HG03520 (cell line): ENCODE measurements at regions not wholly inside any gene's neighbourhood (a gene's known extent, or its start where the extent isn't known, plus 50 kb on each side); places are given as distances from the start of the nearest gene placed in this dataset.

Source experiments
- ATAC-seq: cut with Tn5 transposase; IDR thresholded peaks from one replicate; pipeline ENCODE4 v1.9.1; 2021; ENCODE audit warnings: mild to moderate bottlenecking, moderate library complexity; ENCODE audit not compliant: unreplicated experiment

DNA sequence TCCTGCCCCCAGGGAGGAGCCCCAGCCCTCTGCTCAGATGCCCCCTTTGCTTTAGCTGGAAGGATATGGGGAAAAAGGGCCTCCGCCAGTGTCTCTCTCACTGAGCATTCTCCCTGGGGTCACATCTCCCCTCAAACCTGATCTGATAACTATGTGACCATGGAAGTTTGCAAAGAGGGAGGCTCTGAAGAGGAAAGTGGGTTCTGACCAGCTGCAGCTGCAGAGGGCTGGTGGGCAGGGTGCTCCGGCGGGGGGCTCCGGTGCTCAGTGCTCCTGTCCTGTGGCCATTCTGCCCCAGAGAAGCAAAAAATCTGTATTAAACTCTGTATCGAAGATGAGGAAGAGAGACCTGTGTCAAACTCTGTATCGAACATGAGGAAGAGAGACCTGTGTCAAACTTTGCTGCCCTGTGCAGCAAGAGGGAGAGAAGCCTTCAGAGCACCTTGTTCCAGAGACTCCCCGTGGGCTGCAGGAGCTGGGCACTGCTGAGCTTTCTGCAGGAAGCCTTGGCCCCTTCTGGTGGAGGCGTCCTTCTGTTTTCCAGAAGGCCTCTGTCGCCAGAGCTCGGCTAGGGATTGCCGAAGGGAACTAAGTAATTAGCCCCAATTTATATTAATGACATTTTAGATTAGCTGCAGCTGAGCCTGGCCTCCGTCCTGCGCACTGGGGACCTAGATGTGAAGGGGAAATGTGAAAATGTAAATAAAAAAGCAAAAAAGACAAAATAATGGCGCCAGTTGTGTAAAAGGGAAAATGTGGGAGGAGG, 186.2 kb upstream of the C1orf174 start:
- no peak for ATAC-seq

GRCh38 chr1:4086921-4087320, 186.8 kb upstream of the C1orf174 start:
- ATAC-seq = no peak

DNA sequence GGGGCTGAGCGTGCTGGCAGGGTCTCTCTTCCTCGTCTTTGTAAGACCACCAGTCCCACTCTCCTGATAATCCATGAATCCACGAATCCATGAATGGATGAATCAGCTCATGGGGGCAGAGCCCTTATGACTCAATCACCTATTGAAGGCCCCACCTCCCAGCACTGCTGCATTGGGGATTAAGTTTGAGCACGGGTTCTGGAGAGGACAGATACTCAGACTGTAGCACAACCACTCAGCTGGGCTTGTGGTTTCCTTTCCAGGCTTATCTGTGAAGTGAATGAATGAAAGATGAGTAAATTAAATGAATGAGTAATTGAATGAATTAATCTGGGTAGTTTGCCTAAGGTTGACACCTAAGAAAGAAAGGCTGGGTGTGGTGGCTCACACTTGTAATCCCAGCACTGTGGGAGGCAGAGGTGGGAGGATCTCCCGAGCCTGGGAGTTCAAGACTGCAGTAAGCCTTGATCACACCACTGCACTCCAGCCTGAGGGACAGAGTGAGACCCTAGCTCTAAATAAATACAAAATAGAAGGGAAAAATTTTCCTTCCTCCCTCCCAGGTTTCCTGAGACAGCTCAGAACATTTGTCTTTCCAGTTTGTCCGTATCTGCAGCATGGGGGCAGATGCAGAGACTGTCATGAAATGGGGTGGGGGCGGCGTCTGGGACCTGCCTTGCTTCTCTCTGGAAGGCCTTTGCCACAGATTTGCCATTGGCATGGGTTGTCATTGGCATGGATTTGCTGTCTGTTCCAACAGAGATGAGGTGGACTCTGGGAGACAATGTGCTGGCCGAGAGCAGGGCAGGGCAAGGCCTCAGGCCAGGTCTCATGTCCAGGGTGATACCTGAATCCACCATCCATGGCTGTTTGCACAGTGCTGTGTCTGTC, 187.7 kb upstream of the C1orf174 start:
- no peak for ATAC-seq

DNA sequence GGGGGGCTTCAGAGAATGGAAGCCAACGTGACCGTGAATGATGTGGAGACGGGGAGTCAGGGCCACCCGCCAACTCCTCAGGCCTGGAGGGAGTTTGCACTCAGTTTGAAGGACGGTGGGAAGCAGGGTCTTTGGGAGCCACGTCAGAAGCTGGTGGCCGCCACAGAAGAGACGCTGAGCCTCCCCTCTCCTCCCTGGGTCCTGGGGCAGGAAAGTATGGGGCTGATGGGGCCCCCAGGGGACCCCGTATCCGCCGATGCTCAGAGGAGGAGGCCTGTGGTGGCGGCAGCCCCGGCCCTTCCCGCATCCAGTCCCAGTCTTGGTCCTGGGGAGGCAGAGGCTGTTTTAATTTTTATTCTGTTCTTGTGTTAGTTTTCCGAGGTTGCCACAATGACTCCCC, 188.6 kb upstream of the C1orf174 start:
- no peak for ATAC-seq

DNA sequence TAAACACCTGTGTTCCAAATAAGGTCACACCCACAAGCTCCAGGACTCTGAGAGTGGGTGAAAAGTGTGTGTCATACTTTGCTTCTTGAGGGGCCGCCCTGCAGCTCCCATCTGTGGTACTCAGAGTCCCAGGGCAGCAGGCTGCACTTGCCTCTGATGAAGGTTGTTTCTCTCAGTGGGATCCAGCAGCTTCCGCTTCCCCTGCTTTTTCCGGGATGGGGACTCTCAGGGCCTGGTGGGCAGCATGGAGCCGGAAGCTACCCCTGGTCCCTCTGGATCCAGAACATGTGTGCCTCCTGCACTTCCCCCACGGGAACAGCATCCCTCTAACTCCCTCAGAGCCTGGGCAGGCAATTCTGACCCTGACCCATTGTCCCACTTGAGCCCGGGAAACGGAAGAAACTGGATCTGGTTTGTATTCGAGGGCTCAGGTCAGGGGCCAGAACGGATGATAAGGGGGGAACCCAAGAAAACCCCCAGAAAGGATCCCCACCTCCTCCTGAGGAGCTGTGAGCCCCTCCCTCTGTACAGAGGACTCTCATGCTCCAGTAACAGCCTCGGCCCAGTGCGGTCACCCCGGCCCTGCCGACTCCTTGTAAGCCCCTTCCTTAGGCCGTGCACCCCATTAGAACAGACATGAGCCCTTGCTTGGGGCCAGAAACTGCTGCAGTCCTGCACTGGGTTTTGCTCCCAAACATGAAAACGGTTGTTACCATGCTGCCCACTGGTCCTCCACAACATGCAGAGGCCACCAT, 189.5 kb upstream of the C1orf174 start:
- no peak for ATAC-seq

GRCh38 chr1:4090556-4090955, 190.5 kb upstream of the C1orf174 start:
- no peak for ATAC-seq

DNA sequence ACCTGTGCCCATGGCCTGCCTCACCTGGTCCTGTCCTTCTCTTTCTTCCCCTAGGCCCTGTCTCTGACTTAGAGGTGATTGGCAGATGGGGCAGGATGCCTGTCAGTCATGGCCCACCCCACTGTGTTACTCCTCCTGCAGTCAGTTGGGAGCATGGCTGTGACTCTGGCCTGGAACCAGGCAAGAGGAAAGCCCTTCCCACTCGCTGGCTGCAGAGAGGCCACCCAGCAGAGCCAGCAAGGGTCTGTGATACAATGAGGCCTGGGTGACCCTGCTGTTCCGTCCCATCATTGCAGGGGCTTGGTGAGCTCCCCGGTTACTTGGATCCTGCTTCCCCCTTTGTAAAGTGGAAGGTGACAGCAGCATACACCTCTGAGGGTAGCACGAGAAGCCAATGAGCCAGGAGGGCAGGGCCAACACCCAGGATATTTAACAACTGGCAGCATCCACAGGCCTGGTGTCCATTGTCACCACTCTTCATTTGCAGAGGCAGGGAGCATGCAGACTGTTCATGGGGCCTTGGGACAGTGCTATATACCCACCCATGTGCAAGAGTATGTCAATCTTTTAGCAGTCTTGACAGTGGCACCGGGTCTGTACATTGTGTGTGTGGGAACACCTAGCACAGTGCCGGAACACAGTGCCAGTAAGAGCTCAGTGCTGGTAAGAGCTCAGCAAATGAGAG, 191.0 kb upstream of the C1orf174 start:
- ATAC-seq = no peak

DNA sequence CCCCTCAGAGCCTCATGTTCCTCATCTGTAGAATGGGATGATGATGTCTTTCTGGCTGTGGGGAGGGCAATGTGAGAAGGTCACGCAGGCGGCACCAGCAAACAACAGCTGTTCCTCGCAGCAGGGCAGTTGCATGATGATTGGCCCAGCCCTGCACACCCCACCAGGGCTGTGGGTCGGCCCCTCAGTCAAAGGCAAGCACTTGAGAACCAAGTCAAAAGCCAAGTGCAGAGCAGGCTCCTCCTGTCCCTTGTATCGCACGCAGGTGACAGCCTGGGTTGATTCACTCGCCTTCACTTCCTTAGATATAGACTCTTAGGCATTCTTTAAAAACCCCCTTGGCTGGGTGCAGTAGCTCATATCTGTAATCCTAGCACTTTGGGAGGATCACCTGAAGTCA, 191.9 kb upstream of the C1orf174 start:
- ATAC-seq = no peak

- ATAC-seq = no peak
Observed at GRCh38 chr1:4093856-4094565, 193.9 kb upstream of the C1orf174 start.

DNA sequence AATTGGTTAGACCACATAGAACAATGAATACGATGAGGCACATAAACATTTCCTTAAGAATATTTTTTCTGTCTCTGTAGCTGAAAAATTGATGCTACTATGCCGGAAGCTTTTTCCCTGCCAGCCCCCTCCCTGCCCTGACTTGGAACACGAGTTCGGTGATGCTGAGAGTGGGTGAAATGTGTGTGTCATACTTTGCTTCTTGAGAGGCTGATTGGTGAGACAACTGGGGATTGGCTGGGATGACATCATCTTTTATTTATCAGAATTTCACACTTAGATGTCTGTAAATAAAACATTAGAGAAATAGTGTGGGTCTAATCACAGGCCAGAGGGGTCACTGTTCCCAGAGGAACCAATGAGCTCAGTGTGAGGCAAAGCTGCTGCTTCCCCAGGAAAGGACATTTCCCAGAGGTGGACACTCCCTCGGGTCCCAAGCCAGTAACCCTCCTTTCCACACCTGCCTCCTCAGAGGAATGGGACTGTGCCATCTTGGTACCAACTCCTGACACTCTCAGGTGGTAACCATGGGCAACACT, 195.4 kb upstream of the C1orf174 start:
- ATAC-seq = no peak

GRCh38 chr1:4101459-4102161, 201.5 kb upstream of the C1orf174 start:
- no peak for ATAC-seq

DNA sequence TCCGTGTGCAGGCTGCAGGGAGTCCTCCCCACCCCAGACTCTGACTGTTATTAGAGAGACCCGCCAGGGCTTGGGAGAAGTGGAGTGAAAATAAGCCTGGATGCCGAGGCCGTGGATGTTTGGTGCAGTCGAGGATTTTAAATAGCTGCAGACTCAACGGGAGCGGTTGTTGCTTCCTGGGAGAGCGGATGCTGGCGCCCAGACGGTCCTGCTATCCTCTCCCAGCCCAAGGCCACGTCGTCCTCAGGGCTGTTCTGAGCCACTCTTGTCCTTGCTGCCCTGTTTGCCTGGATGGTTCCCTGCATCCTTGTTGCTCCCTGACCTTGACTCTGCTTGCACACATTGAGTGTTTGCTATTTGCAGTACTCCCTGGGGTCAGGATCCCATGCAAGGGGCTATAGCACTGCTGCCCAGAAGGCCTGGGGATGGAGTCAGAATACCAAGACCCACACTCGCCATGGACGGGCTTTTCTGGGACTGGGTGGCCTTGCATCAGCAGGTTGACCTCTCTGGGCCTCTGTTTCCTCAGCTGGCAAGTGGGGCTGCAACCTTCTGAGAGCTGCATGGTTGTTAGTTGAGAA, 205.3 kb upstream of the C1orf174 start:
- no peak for ATAC-seq

GRCh38 chr1:4106731-4107130, 206.7 kb upstream of the C1orf174 start:
- no peak for ATAC-seq

- ATAC-seq = no peak
Observed at GRCh38 chr1:4107291-4107690, 207.2 kb upstream of the C1orf174 start.

GRCh38 chr1:4108331-4108730, 208.3 kb upstream of the C1orf174 start:
- ATAC-seq = no peak

GRCh38 chr1:4108758-4109627, 208.9 kb upstream of the C1orf174 start:
- ATAC-seq = no peak

DNA sequence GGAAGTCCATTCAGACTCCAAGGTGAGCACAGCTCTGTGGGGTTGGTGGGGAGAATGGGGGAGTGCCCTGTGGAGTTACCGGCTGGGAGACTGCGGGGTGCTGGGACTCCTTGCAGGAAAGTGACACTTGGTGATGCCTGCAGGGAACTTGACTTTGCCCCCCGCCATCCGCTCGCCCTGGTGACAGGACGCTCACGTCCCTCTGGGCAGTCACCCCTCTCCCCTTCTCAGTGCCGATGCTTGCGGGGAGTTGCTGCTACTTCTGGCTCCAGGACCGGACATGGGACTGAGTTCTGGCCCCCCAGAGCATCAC, 209.5 kb upstream of the C1orf174 start:
- ATAC-seq = no peak

DNA sequence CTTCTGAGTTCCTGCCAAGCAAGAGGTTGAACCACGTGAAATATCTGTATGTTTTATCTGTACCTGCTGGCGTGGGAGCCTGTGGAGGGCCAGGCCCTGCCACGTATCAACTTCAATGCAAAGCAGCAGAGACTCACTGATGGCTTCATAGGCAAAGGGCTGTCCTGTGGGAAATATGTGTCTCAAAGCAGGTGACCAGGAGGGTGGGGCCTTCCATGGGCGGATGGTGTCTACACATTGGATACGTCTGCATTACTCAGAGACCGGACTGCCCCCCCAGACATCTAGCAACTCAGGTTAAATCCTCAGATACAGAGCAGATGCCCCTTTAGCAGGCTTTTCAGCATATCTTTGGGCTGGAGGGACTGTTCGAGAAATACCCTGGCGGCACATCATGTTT, 210.8 kb upstream of the C1orf174 start:
- ATAC-seq = no peak
